ENCODE measurements at regions not wholly inside any gene's neighbourhood (a gene's known extent, or its start where the extent isn't known, plus 50 kb on each side); places are given as distances from the start of the nearest gene placed in this dataset.
A peak's percentile ranks its signal among the peaks of the same experiment; 100 is the strongest.

DNA sequence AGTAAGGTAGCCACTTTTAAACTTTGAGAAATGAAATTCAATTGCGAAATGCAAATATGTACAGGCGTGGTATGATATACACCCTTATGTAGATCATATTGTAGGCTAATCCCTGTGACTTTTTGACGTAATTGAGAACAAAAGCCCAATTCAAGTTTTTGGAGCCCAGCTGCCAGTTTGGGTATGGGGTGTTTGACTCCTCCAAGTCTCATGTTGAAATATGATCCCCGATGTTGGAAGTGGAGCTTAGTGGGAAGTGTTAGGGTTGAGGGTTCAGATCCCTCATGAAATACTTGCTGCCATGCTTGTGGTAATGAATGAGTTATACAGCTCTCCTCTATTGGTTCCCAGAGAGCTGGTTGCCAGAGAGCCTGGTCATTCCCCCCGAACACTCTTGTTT lies 1666.8 kb downstream of the SUCLG1 start:
- H3K4me1 ChIP-seq: peaks cover 0 to 7% (median 0%) of the 10 kb centered on the region in 12 donors
- no peak overlapping the region for H3K4me3 ChIP-seq
- no peaks in the 10 kb centered on the region for H3K9me3 ChIP-seq
- no peaks in the 10 kb centered on the region for H3K27me3 ChIP-seq
- no peak for DNase-seq
- ATAC-seq: no peak
- no peak overlapping the region for H3K27ac ChIP-seq
- no peaks in the 10 kb centered on the region for H3K36me3 ChIP-seq
- intact Hi-C loops (cut with DNase I): no loop called here
- no peak for TF ChIP-seq POLR2A (IDR thresholded peaks at IDR 0.05)
- TF ChIP-seq, protein P1, sequence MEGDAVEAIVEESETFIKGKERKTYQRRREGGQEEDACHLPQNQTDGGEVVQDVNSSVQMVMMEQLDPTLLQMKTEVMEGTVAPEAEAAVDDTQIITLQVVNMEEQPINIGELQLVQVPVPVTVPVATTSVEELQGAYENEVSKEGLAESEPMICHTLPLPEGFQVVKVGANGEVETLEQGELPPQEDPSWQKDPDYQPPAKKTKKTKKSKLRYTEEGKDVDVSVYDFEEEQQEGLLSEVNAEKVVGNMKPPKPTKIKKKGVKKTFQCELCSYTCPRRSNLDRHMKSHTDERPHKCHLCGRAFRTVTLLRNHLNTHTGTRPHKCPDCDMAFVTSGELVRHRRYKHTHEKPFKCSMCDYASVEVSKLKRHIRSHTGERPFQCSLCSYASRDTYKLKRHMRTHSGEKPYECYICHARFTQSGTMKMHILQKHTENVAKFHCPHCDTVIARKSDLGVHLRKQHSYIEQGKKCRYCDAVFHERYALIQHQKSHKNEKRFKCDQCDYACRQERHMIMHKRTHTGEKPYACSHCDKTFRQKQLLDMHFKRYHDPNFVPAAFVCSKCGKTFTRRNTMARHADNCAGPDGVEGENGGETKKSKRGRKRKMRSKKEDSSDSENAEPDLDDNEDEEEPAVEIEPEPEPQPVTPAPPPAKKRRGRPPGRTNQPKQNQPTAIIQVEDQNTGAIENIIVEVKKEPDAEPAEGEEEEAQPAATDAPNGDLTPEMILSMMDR (IDR thresholded peaks at IDR 0.05): no peak
- 92 to 94% (median 94%) methylated on average over 5 of the region's 5 CpGs for WGBS, 4 donors

GRCh38 chr2:82790206-82791021 lies 1668.7 kb downstream of the SUCLG1 start:
- Histone ChIP-seq H3K9me3 (no peaks in the 10 kb centered on the region), H3K4me1 (peaks cover 0 to 7% (median 0%) of the 10 kb centered on the region in 12 donors), H3K27ac (no peak overlapping the region), H3K27me3 (no peaks in the 10 kb centered on the region), H3K4me3 (no peak overlapping the region), H3K36me3 (no peaks in the 10 kb centered on the region)
- ATAC-seq (peak in 1 of 4 donors; percentile 53), DNase-seq (peak in 1 of 5 donors; percentile 25)
- intact Hi-C loops (cut with DNase I): no loop called here
- WGBS, 4 donors: 60 to 66% (median 60%) methylated on average over 16 of the region's 16 CpGs
- TF ChIP-seq, protein P1 (IDR thresholded peaks at IDR 0.05): no peak

GRCh38 chr2:82789851-82790205 lies 1669.3 kb downstream of the SUCLG1 start:
- no peaks in the 10 kb centered on the region for H3K9me3 ChIP-seq
- ATAC-seq: no peak
- WGBS, 4 donors: 68 to 82% (median 74%) methylated on average over 2 of the region's 2 CpGs
- DNase-seq: no peak
- no peak overlapping the region for H3K4me3 ChIP-seq
- peaks cover 0 to 7% (median 0%) of the 10 kb centered on the region in 12 donors for H3K4me1 ChIP-seq
- intact Hi-C loops (cut with DNase I): no loop called here
- no peak overlapping the region for H3K27ac ChIP-seq
- H3K36me3 ChIP-seq: no peaks in the 10 kb centered on the region
- TF ChIP-seq, protein P1 (IDR thresholded peaks at IDR 0.05): no peak
- no peak for TF ChIP-seq POLR2A (IDR thresholded peaks at IDR 0.05)
- no peaks in the 10 kb centered on the region for H3K27me3 ChIP-seq

DNA sequence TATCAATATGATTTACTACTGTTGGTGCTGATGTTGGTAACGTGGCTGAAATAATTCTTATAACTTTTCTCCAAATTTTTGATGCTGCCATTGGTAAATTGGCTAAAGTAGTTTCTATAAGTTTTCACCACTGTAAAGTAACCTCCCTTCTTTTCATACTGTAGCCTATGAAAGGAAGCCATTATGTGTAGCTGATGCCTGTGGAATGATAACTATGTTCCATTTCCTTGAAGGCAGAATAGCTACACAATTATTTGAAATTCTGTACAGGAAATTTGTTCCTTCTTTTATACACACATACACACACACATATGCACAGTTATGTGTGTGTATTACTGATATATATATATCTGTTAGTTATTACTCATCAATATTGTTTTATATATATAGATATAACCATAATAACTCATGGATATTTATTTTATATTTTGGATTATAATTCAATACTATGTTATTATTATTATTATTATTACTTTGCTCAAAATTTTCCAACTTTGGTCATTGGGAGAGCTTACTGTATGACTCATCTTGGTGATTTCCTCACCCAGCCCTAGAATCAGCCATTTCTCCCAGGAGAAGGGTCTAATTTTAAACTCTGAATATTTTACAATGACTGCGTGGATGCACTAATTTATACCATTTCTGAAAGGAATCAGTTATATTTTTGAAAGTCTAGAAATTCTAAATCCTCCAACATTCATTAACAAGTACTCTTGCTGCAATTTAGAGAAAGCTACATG lies 1677.7 kb downstream of the SUCLG1 start:
- H3K4me3 ChIP-seq: no peak overlapping the region
- H3K27ac ChIP-seq: no peak overlapping the region
- ATAC-seq (no peak), DNase-seq (no peak)
- WGBS, 4 donors: 72 to 93% (median 83%) methylated on average over 2 of the region's 2 CpGs
- H3K4me1 ChIP-seq: no peaks in the 10 kb centered on the region
- TF ChIP-seq POLR2A (IDR thresholded peaks at IDR 0.05): no peak
- TF ChIP-seq, protein P1 (IDR thresholded peaks at IDR 0.05): no peak
- intact Hi-C loops (cut with DNase I): no loop called here
- no peaks in the 10 kb centered on the region for H3K9me3 ChIP-seq
- no peaks in the 10 kb centered on the region for H3K36me3 ChIP-seq
- no peaks in the 10 kb centered on the region for H3K27me3 ChIP-seq

Measured in heart left ventricle (tissue), 16 donors.